ENCODE measurements at regions not wholly inside any gene's neighbourhood (a gene's known extent, or its start where the extent isn't known, plus 50 kb on each side); places are given as distances from the start of the nearest gene placed in this dataset.

DNA sequence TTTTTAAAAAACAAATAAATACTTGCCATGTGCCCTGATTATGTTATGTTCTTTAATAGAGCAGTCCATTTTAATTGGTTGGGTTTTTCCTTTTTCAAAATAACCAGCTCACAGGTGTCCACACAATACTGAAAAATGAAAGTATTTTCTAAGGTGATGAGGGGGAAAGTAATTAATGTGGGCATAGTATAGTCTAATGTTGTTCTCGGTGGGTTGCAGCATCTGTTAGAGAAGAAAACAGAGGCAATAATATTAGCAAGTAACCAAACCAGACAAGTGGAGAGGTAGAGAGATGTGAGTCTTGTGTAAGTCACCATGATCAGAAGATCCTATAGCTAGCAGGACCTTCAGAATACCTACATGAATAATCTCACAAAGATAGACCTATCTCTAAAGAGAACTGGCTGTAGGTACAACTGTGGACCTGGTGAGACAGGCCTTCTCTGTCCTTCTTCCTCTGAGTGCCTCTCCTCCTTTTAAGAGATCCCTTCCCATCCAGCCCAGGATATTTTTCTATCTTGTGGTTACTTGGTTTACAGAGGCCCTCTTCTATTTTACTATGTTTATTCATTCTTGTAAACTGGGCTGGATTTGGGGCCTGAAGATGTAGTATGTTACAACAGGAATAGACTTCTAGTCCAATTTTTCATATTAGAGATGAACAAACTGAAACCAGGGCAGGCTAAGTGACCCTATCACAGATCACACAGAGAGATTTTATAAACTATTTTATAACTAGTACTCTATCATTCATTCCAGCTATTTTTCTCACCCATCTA lies 67.1 kb upstream of the MSTN start:
- TF ChIP-seq, protein P1, sequence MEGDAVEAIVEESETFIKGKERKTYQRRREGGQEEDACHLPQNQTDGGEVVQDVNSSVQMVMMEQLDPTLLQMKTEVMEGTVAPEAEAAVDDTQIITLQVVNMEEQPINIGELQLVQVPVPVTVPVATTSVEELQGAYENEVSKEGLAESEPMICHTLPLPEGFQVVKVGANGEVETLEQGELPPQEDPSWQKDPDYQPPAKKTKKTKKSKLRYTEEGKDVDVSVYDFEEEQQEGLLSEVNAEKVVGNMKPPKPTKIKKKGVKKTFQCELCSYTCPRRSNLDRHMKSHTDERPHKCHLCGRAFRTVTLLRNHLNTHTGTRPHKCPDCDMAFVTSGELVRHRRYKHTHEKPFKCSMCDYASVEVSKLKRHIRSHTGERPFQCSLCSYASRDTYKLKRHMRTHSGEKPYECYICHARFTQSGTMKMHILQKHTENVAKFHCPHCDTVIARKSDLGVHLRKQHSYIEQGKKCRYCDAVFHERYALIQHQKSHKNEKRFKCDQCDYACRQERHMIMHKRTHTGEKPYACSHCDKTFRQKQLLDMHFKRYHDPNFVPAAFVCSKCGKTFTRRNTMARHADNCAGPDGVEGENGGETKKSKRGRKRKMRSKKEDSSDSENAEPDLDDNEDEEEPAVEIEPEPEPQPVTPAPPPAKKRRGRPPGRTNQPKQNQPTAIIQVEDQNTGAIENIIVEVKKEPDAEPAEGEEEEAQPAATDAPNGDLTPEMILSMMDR (IDR thresholded peaks at IDR 0.05; ENCODE audit: low read length), result no peak
- TF ChIP-seq EZH2 (IDR thresholded peaks at IDR 0.05; ENCODE audit: borderline replicate concordance, low read length), result no peak

All from OCI-LY1 (cell line).